ENCODE measurements at regions not wholly inside any gene's neighbourhood (a gene's known extent, or its start where the extent isn't known, plus 50 kb on each side); places are given as distances from the start of the nearest gene placed in this dataset.

DNA sequence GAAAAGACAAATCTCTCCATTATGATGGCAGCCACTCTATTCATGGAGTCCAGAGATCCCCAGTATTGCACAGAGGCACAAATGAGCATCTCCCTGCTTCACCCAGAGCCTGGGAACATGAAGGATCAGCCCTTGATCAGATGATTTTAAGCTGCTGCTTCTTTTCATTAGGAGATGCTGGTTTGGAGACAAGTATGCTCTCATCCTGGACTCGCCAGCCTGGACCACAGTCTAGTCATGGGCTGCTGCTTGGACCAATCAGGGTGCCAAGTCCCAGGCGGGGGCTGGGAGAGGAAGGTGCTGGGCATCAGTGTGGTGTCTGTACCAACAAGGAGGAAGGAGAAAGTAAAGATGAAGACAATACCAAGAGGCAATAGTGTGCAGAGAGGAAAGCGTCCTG is 195.7 kb upstream of the FOXQ1 start:
- DNase-seq (ENCODE audit: low read depth in 2 of 2) = no peak
- Histone ChIP-seq H3K9me3 (ENCODE audit: control insufficient read depth, insufficient read depth, low read depth, low read length) (no peaks in the 10 kb centered on the region), H3K4me1 (ENCODE audit: control insufficient read depth, extremely low read depth, insufficient read depth, low read length) (no peaks in the 10 kb centered on the region), H4K20me1 (ENCODE audit: control insufficient read depth, extremely low read depth, insufficient read depth, low read length) (no peaks in the 10 kb centered on the region), H3K27ac (ENCODE audit: insufficient read depth, low read length) (no peak overlapping the region), H3K27me3 (ENCODE audit: control insufficient read depth, insufficient read depth, low read length) (no peaks in the 10 kb centered on the region), H3K4me3 (replicated peaks in 1 of 4; ENCODE audit: control extremely low read depth in 1 of 4, insufficient read depth in 1 of 4, low read depth in 3 of 4, low read length in 4 of 4) (no peak overlapping the region), H3K4me2 (ENCODE audit: extremely low read depth, insufficient read depth, low read length) (no peak overlapping the region), H3K9ac (ENCODE audit: insufficient read depth, low read length) (no peak overlapping the region), H3K79me2 (ENCODE audit: control insufficient read depth, insufficient read depth, low read length) (no peaks in the 10 kb centered on the region), H2AFZ (ENCODE audit: low read length) (no peak overlapping the region), H3K36me3 (ENCODE audit: control insufficient read depth, insufficient read depth, low read length) (no peaks in the 10 kb centered on the region)
- no peak for TF ChIP-seq EZH2 (IDR thresholded peaks at IDR 0.05; ENCODE audit: low read length, missing control alignments)
- TF ChIP-seq, protein P1, sequence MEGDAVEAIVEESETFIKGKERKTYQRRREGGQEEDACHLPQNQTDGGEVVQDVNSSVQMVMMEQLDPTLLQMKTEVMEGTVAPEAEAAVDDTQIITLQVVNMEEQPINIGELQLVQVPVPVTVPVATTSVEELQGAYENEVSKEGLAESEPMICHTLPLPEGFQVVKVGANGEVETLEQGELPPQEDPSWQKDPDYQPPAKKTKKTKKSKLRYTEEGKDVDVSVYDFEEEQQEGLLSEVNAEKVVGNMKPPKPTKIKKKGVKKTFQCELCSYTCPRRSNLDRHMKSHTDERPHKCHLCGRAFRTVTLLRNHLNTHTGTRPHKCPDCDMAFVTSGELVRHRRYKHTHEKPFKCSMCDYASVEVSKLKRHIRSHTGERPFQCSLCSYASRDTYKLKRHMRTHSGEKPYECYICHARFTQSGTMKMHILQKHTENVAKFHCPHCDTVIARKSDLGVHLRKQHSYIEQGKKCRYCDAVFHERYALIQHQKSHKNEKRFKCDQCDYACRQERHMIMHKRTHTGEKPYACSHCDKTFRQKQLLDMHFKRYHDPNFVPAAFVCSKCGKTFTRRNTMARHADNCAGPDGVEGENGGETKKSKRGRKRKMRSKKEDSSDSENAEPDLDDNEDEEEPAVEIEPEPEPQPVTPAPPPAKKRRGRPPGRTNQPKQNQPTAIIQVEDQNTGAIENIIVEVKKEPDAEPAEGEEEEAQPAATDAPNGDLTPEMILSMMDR (conservative IDR thresholded peaks at IDR 0.05 in 1 of 2, IDR thresholded peaks at IDR 0.05 in 1 of 2; ENCODE audit: low read depth in 1 of 2, low read length in 2 of 2) = no peak

- no peaks in the 10 kb centered on the region for H3K36me3 ChIP-seq (ENCODE audit: control insufficient read depth, insufficient read depth, low read length)
- H3K4me1 ChIP-seq (ENCODE audit: control insufficient read depth, extremely low read depth, insufficient read depth, low read length) = no peaks in the 10 kb centered on the region
- H3K4me2 ChIP-seq (ENCODE audit: extremely low read depth, insufficient read depth, low read length) = no peak overlapping the region
- TF ChIP-seq EZH2 (IDR thresholded peaks at IDR 0.05; ENCODE audit: low read length, missing control alignments) = no peak
- TF ChIP-seq, protein P1 (conservative IDR thresholded peaks at IDR 0.05 in 1 of 2, IDR thresholded peaks at IDR 0.05 in 1 of 2; ENCODE audit: low read depth in 1 of 2, low read length in 2 of 2) = no peak
- H3K27me3 ChIP-seq (ENCODE audit: control insufficient read depth, insufficient read depth, low read length) = no peaks in the 10 kb centered on the region
- DNase-seq (ENCODE audit: low read depth in 2 of 2) = no peak
- H3K27ac ChIP-seq (ENCODE audit: insufficient read depth, low read length) = no peak overlapping the region
- H2AFZ ChIP-seq (ENCODE audit: low read length) = no peak overlapping the region
- H3K9ac ChIP-seq (ENCODE audit: insufficient read depth, low read length) = no peak overlapping the region
- H3K4me3 ChIP-seq (replicated peaks in 1 of 4; ENCODE audit: control extremely low read depth in 1 of 4, insufficient read depth in 1 of 4, low read depth in 3 of 4, low read length in 4 of 4) = no peak overlapping the region
- H4K20me1 ChIP-seq (ENCODE audit: control insufficient read depth, extremely low read depth, insufficient read depth, low read length) = no peaks in the 10 kb centered on the region
- no peaks in the 10 kb centered on the region for H3K9me3 ChIP-seq (ENCODE audit: control insufficient read depth, insufficient read depth, low read depth, low read length)
- no peaks in the 10 kb centered on the region for H3K79me2 ChIP-seq (ENCODE audit: control insufficient read depth, insufficient read depth, low read length)
These were observed 197.9 kb upstream of the FOXQ1 start for GRCh38 chr6:1113916-1114540.

GRCh38 chr6:1111361-1111760 is 200.5 kb upstream of the FOXQ1 start:
- no peak for DNase-seq (ENCODE audit: low read depth in 2 of 2)
- Histone ChIP-seq H3K4me1 (ENCODE audit: control insufficient read depth, extremely low read depth, insufficient read depth, low read length) (no peaks in the 10 kb centered on the region), H3K4me3 (replicated peaks in 1 of 4; ENCODE audit: control extremely low read depth in 1 of 4, insufficient read depth in 1 of 4, low read depth in 3 of 4, low read length in 4 of 4) (no peak overlapping the region), H3K9ac (ENCODE audit: insufficient read depth, low read length) (no peak overlapping the region), H3K9me3 (ENCODE audit: control insufficient read depth, insufficient read depth, low read depth, low read length) (no peaks in the 10 kb centered on the region), H2AFZ (ENCODE audit: low read length) (no peak overlapping the region), H4K20me1 (ENCODE audit: control insufficient read depth, extremely low read depth, insufficient read depth, low read length) (no peaks in the 10 kb centered on the region), H3K4me2 (ENCODE audit: extremely low read depth, insufficient read depth, low read length) (no peak overlapping the region), H3K27ac (ENCODE audit: insufficient read depth, low read length) (no peak overlapping the region), H3K79me2 (ENCODE audit: control insufficient read depth, insufficient read depth, low read length) (no peaks in the 10 kb centered on the region), H3K27me3 (ENCODE audit: control insufficient read depth, insufficient read depth, low read length) (no peaks in the 10 kb centered on the region), H3K36me3 (ENCODE audit: control insufficient read depth, insufficient read depth, low read length) (no peaks in the 10 kb centered on the region)
- no peak for TF ChIP-seq EZH2 (IDR thresholded peaks at IDR 0.05; ENCODE audit: low read length, missing control alignments)
- TF ChIP-seq, protein P1 (conservative IDR thresholded peaks at IDR 0.05 in 1 of 2, IDR thresholded peaks at IDR 0.05 in 1 of 2; ENCODE audit: low read depth in 1 of 2, low read length in 2 of 2) = no peak
